Glutamatergic neuron (in vitro differentiated cells): ENCODE measurements at regions not wholly inside any gene's neighbourhood (a gene's known extent, or its start where the extent isn't known, plus 50 kb on each side); places are given as distances from the start of the nearest gene placed in this dataset.
"Not testable (repeated sequence)": the region's sequence is repeated elsewhere in the genome, so short reads cannot be mapped to it uniquely, and the experiment has no call there.

Experiments
- DNase-seq: peaks from one replicate; pipeline ENCODE4 v3.0.0; 2022
- H3K27ac Mint-ChIP-seq: one replicate; pipeline ENCODE4 v1.8.0; 2020; ENCODE audit warnings: mild to moderate bottlenecking, mixed read lengths, inconsistent platforms; ENCODE audit not compliant: unreplicated experiment
- H3K27me3 Mint-ChIP-seq: one replicate; pipeline ENCODE4 v1.8.0; 2020; ENCODE audit warnings: mild to moderate bottlenecking, moderate library complexity, mixed read lengths, inconsistent platforms; ENCODE audit not compliant: unreplicated experiment
- H3K36me3 Mint-ChIP-seq: one replicate; pipeline ENCODE4 v1.8.0; 2020; ENCODE audit warnings: mild to moderate bottlenecking, mixed read lengths, inconsistent platforms; ENCODE audit not compliant: unreplicated experiment
- H3K4me1 Mint-ChIP-seq: one replicate; pipeline ENCODE4 v1.8.0; 2020; ENCODE audit warnings: mild to moderate bottlenecking, low read depth, mixed read lengths, inconsistent platforms; ENCODE audit not compliant: unreplicated experiment
- H3K4me3 Mint-ChIP-seq: one replicate; pipeline ENCODE4 v1.8.0; 2020; ENCODE audit warnings: mild to moderate bottlenecking, mixed read lengths, inconsistent platforms; ENCODE audit not compliant: unreplicated experiment
- H3K9me3 Mint-ChIP-seq: one replicate; pipeline ENCODE4 v1.8.0; 2020; ENCODE audit warnings: mild to moderate bottlenecking, moderate library complexity, mixed read lengths, inconsistent platforms; ENCODE audit not compliant: unreplicated experiment
- CTCF ChIP-seq: fragments of 200-600 bp; sonication (generic); IDR thresholded peaks from one replicate; pipeline ENCODE4 v1.5.0; 2021; ENCODE audit not compliant: partially characterized antibody, unreplicated experiment

GRCh38 chr5:105163547-105163946 lies 1601.0 kb upstream of the NUDT12 start:
- Mint-ChIP-seq H3K4me3 (no peak overlapping the region), H3K27ac (no peak overlapping the region), H3K27me3 (peaks cover 3% of the 10 kb centered on the region), H3K9me3 (peaks cover 2% of the 10 kb centered on the region), H3K36me3 (no peaks in the 10 kb centered on the region), H3K4me1 (no peaks in the 10 kb centered on the region)
- DNase-seq, result no peak
- TF ChIP-seq CTCF, result no peak

GRCh38 chr5:105162557-105162956 lies 1600.0 kb upstream of the NUDT12 start:
- not testable (repeated sequence) for DNase-seq, H3K36me3 Mint-ChIP-seq, H3K27ac Mint-ChIP-seq, H3K4me3 Mint-ChIP-seq, H3K9me3 Mint-ChIP-seq, H3K4me1 Mint-ChIP-seq, H3K27me3 Mint-ChIP-seq

GRCh38 chr5:105158526-105158925 lies 1595.9 kb upstream of the NUDT12 start:
- H3K9me3 Mint-ChIP-seq, result peaks cover 2% of the 10 kb centered on the region
- TF ChIP-seq CTCF, result no peak
- H3K27me3 Mint-ChIP-seq, result no peaks in the 10 kb centered on the region
- H3K36me3 Mint-ChIP-seq, result no peaks in the 10 kb centered on the region
- no peak for DNase-seq
- H3K4me3 Mint-ChIP-seq, result no peak overlapping the region
- no peaks in the 10 kb centered on the region for H3K4me1 Mint-ChIP-seq
- H3K27ac Mint-ChIP-seq, result no peak overlapping the region

- no peaks in the 10 kb centered on the region for H3K36me3 Mint-ChIP-seq
- no peaks in the 10 kb centered on the region for H3K27me3 Mint-ChIP-seq
- no peak overlapping the region for H3K4me3 Mint-ChIP-seq
- H3K9me3 Mint-ChIP-seq, result no peaks in the 10 kb centered on the region
- H3K4me1 Mint-ChIP-seq, result no peaks in the 10 kb centered on the region
- no peak for TF ChIP-seq CTCF
- no peak overlapping the region for H3K27ac Mint-ChIP-seq
- no peak for DNase-seq
These were observed 1587.7 kb upstream of the NUDT12 start for GRCh38 chr5:105150323-105150722.

- H3K4me3 Mint-ChIP-seq, result no peak overlapping the region
These were observed 1584.3 kb upstream of the NUDT12 start for GRCh38 chr5:105146867-105147266.

More at GRCh38 chr5:105146867-105147266, 1584.3 kb upstream of the NUDT12 start:
- no peak for DNase-seq
- Mint-ChIP-seq H3K4me1 (no peaks in the 10 kb centered on the region), H3K36me3 (no peaks in the 10 kb centered on the region), H3K9me3 (no peaks in the 10 kb centered on the region), H3K27me3 (no peaks in the 10 kb centered on the region), H3K27ac (no peak overlapping the region)
- TF ChIP-seq CTCF, result no peak
